RWPE2 (cell line): ENCODE measurements at regions not wholly inside any gene's neighbourhood (a gene's known extent, or its start where the extent isn't known, plus 50 kb on each side); places are given as distances from the start of the nearest gene placed in this dataset.

Source experiments
- ATAC-seq: fragments of 200-7000 bp; cut with Tn5 transposase; 3 replicates; pipeline ENCODE4 v1.9.1; 2021; ENCODE audit warnings: low read depth
- DNase-seq: peaks from one replicate; pipeline ENCODE4 v3.0.0-alpha.2; 2020; ENCODE audit warnings: low spot score
- H3K27ac ChIP-seq: fragments of 450-650 bp; 2 replicates; pipeline ENCODE4 v1.5.1; 2017; ENCODE audit warnings: mild to moderate bottlenecking; ENCODE audit not compliant: poor library complexity, severe bottlenecking
- H3K27me3 ChIP-seq: fragments of 250-450 bp; sonication (Bioruptor Pico); 2 replicates; pipeline ENCODE4 v1.5.1; 2021; ENCODE audit warnings: mild to moderate bottlenecking, moderate library complexity; ENCODE audit not compliant: insufficient read depth, poor library complexity, severe bottlenecking
- H3K36me3 ChIP-seq: fragments of 250-450 bp; sonication (Bioruptor Pico); 2 replicates; pipeline ENCODE4 v1.5.1; 2020; ENCODE audit warnings: low read depth, mild to moderate bottlenecking, moderate library complexity
- H3K4me1 ChIP-seq: fragments of 250-450 bp; sonication (Bioruptor Pico); 2 replicates; pipeline ENCODE4 v1.5.1; 2021; ENCODE audit warnings: mild to moderate bottlenecking, moderate library complexity; ENCODE audit not compliant: insufficient read depth, poor library complexity, severe bottlenecking
- H3K4me3 ChIP-seq: fragments of 250-450 bp; sonication (Bioruptor Pico); 2 replicates; pipeline ENCODE4 v1.5.1; 2021; ENCODE audit warnings: mild to moderate bottlenecking, moderate library complexity; ENCODE audit not compliant: severe bottlenecking
- H3K9me3 ChIP-seq: fragments of 250-450 bp; sonication (Bioruptor Pico); 2 replicates; pipeline ENCODE4 v1.5.1; 2021; ENCODE audit warnings: mild to moderate bottlenecking, moderate library complexity; ENCODE audit not compliant: severe bottlenecking
- TF ChIP-seq, protein P1 (sequence below): fragments of 450-650 bp; IDR thresholded peaks from one replicate; pipeline ENCODE4 v1.5.1; 2017; ENCODE audit warnings: mild to moderate bottlenecking, moderate library complexity; ENCODE audit not compliant: poor library complexity, severe bottlenecking

DNA sequence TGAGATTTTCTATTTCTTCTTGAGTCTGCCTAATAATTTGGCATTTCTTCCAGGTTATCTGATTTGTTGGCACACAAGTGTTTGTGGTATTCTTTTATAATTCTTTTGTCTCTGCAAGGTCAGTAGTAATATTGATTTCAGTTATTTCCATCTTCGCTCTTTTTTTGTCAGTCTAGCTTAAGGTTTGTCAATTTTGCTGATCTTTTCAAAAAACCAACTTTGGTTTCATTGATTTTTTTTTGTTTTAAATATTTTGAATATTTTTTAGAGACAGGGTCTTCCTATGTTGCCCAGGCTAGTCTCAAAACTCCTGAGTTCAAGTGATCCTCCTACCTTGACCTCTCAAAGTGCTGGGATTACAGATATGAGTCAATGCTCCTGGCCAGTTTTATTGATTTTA lies 162.8 kb downstream of the BARX1 start:
- TF ChIP-seq, protein P1, sequence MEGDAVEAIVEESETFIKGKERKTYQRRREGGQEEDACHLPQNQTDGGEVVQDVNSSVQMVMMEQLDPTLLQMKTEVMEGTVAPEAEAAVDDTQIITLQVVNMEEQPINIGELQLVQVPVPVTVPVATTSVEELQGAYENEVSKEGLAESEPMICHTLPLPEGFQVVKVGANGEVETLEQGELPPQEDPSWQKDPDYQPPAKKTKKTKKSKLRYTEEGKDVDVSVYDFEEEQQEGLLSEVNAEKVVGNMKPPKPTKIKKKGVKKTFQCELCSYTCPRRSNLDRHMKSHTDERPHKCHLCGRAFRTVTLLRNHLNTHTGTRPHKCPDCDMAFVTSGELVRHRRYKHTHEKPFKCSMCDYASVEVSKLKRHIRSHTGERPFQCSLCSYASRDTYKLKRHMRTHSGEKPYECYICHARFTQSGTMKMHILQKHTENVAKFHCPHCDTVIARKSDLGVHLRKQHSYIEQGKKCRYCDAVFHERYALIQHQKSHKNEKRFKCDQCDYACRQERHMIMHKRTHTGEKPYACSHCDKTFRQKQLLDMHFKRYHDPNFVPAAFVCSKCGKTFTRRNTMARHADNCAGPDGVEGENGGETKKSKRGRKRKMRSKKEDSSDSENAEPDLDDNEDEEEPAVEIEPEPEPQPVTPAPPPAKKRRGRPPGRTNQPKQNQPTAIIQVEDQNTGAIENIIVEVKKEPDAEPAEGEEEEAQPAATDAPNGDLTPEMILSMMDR = no peak
- ATAC-seq (no peak), DNase-seq (no peak)
- Histone ChIP-seq H3K4me3 (no peak overlapping the region), H3K4me1 (no peaks in the 10 kb centered on the region), H3K36me3 (no peaks in the 10 kb centered on the region), H3K27me3 (peaks cover 36% of the 10 kb centered on the region), H3K27ac (no peak overlapping the region), H3K9me3 (no peaks in the 10 kb centered on the region)

DNA sequence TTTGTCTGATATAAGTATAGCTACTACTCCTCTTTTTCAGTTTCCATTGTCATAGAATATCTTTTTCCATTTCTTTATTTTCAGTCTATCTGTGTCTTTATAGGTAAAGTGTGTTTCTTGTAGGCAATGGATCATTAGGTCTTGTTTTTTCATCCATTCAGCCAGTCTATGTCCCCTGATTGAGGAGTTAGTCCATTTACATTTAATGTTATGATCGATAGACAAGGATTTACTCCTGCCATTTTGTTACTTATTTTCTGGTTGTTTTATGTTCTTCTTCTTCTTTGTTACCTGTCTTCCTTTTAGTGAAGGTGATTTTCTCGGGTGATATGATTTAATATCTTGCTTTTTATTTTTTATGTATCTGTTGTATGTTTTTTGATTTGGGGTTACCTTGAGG lies 169.0 kb downstream of the BARX1 start:
- DNase-seq (no peak), ATAC-seq (no peak)
- TF ChIP-seq, protein P1 = no peak
- peaks cover 6% of the 10 kb centered on the region for H3K9me3 ChIP-seq
- H3K4me3 ChIP-seq = no peak overlapping the region
- H3K27me3 ChIP-seq = peaks cover 17% of the 10 kb centered on the region
- H3K36me3 ChIP-seq = no peaks in the 10 kb centered on the region; the same call in 1 of the 2 replicates
- no peaks in the 10 kb centered on the region for H3K4me1 ChIP-seq
- H3K27ac ChIP-seq = no peak overlapping the region

DNA sequence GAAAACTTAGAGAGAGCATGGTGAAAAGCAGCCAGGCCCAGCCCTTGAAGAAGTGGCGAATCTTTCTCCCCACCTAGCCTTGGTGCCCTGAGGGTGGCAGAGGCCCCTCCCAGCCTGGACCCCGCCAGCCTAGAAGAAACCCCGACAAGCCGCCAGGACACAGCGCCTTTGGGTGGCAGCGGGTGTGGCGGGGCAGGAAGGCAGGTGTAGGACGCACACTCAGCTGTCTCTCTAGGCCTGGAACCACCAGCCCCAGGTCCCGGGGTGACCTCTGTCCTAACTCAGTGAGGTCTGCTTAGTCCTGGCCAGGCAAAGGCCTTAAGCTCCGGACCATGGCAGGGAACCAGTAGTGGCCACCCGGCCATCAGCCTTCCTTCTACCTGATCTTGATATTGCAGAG lies 178.3 kb downstream of the BARX1 start:
- no peak overlapping the region for H3K27ac ChIP-seq
- H3K36me3 ChIP-seq = no peaks in the 10 kb centered on the region
- no peak overlapping the region for H3K4me3 ChIP-seq
- TF ChIP-seq, protein P1 = no peak
- no peak for DNase-seq
- no peaks in the 10 kb centered on the region for H3K9me3 ChIP-seq
- no peak for ATAC-seq
- peaks cover 18% of the 10 kb centered on the region for H3K27me3 ChIP-seq
- H3K4me1 ChIP-seq = no peaks in the 10 kb centered on the region

DNA sequence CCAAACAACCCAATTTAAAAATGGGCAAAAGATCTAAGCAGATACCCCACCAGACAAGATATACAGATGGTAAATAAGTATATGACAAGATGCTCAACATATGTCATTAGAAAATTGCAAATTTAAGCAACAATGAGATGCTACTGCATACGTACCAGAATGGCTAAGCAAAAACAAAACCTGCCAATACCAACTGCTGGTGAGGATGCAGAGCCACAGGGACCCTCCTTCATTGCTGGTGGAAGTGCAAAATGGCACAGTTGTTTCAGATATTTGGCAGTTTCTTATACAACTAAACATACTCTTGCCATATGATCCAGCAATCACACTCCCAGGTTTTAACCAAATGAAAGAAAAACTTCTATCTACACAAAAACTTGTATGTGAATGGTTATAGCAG lies 178.9 kb downstream of the BARX1 start:
- Histone ChIP-seq H3K27me3 (peaks cover 12% of the 10 kb centered on the region), H3K36me3 (no peaks in the 10 kb centered on the region), H3K9me3 (no peaks in the 10 kb centered on the region), H3K4me1 (no peaks in the 10 kb centered on the region), H3K4me3 (no peak overlapping the region), H3K27ac (no peak overlapping the region)
- DNase-seq (no peak), ATAC-seq (no peak)
- TF ChIP-seq, protein P1 = no peak

DNA sequence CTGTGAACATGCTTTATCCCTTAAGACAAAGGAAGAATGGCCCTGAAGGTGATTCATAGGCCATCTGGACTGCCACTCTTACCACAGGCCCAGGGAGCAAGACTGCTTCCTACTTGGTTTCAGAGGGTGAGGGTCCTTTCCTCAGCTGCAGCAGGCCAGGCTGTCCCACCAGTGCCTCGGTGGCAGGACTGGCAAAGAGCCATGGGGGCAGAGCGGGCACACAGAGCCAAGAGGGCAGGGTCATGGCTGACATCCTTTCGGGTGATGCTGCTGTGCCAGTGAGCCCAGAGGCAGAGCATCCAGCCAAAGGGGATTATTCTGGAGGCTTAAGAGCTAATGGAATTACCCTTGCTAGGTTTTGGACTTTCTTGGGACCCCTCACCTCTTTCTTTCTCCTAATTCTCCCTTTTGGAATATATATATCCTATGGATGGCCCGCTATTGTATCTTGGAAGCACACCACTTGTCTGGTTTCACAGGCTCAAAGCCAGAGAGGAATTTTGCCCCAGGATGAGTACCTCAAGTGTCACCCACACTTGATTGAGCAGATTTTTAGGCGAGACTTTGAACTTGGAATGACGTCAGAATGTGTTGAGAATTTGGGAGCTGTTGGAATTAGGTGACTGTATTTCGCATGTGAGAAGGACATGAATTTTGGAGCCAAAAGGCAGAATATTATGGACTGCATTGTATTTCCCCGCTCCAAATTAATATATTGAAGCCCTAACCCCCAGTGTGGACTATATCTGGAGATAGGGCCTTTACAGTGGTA lies 180.6 kb downstream of the BARX1 start:
- Histone ChIP-seq H3K27me3 (peaks cover 7% of the 10 kb centered on the region), H3K36me3 (no peaks in the 10 kb centered on the region), H3K9me3 (peaks cover 2% of the 10 kb centered on the region), H3K4me3 (no peak overlapping the region), H3K4me1 (no peaks in the 10 kb centered on the region), H3K27ac (no peak overlapping the region)
- DNase-seq = no peak
- TF ChIP-seq, protein P1 = no peak
- ATAC-seq = no peak
